Upper lobe of left lung (tissue), 6 donors: ENCODE measurements at regions not wholly inside any gene's neighbourhood (a gene's known extent, or its start where the extent isn't known, plus 50 kb on each side); places are given as distances from the start of the nearest gene placed in this dataset.

Experiments
- ATAC-seq, 2 donors: fragments of 200-7000 bp; cut with Tn5 transposase; one replicate each; pipeline ENCODE4 v1.9.1; 2022; ENCODE audit warnings: mild to moderate bottlenecking in 2 of 2, moderate library complexity in 2 of 2; ENCODE audit not compliant: low FRiP score in 2 of 2
- DNase-seq, 2 donors: peaks; one replicate each; pipeline ENCODE4 v3.0.0-alpha.2; 2019 to 2020
- H3K27ac ChIP-seq, 4 donors: fragments of 200-600 bp; sonication (generic); one replicate each; pipeline ENCODE4 v1.5.1; 2016 to 2019
- H3K27me3 ChIP-seq, 4 donors: fragments of 200-600 bp; sonication (generic); one replicate each; pipeline ENCODE4 v1.5.1; 2017 to 2019
- H3K36me3 ChIP-seq, 4 donors: fragments of 200-600 bp; sonication (generic); one replicate each; pipeline ENCODE4 v1.5.1; 2016 to 2019
- H3K4me1 ChIP-seq, 4 donors: fragments of 200-600 bp; sonication (generic); one replicate each; pipeline ENCODE4 v1.5.1; 2018 to 2019
- H3K4me3 ChIP-seq, 4 donors: fragments of 200-600 bp; sonication (generic); one replicate each; pipeline ENCODE4 v1.5.1; 2017 to 2019; ENCODE audit warnings: mild to moderate bottlenecking in 2 of 4, moderate library complexity in 1 of 4
- H3K9me3 ChIP-seq, 4 donors: fragments of 200-600 bp; sonication (generic); one replicate each; pipeline ENCODE4 v1.5.1; 2018 to 2019
- EP300 ChIP-seq, 4 donors: sonication (generic); formaldehyde crosslinking; IDR thresholded peaks; one replicate each; pipeline ENCODE4 v1.5.1; 2017; ENCODE audit warnings: antibody characterized with exemption in 4 of 4, control low read depth in 2 of 4
- POLR2A ChIP-seq, 4 donors: fragments of 450-650 bp; IDR thresholded peaks; one replicate each; pipeline ENCODE4 v1.5.1; 2016 to 2017; ENCODE audit warnings: antibody characterized with exemption in 4 of 4, mild to moderate bottlenecking in 2 of 4
- POLR2AphosphoS5 ChIP-seq, 2 donors: sonication (generic); formaldehyde crosslinking; IDR thresholded peaks; one replicate each; pipeline ENCODE4 v1.5.1; 2017; ENCODE audit warnings: antibody characterized with exemption in 2 of 2
- WGBS, 2 donors: methylation state at CpG; one replicate each; pipeline ENCODE4 v1.1.5; 2017 to 2018; 5-methylcytosine and 5-hydroxymethylcytosine counted together
- TF ChIP-seq, protein P1 (sequence below), 6 experiments: fragments of 450-650 bp in 4 of 6; fragments of 200-600 bp in 2 of 6; sonication (generic) in 2 of 6; IDR thresholded peaks; one replicate each; pipeline ENCODE4 v1.5.1; 2016 to 2019; ENCODE audit warnings: antibody characterized with exemption in 6 of 6
- donor health status: DM: no; HTN: no; CAD: no; lungs with moderate emphysema.
- donor health status: DM: no; HTN: yes; CAD: no; lungs with severe emphysema.

DNA sequence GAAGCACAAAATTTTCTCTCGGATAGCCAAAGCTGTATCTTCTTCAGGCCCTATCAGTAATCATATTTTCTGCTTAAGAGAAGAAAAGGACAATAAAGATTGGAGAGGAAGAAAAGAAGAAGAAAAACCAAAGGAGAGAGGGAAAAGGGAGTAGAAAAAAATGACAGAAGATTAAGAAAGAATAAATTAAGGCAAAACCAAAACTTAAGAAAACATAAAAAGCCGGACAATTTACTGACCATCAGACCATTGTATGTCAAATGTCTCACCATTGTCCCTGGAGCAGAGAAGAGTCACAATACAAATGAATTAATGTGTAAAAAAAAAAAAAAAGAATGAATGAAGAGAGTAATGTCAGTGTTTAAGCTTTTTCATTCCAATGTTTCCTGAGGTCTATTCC is 1274.8 kb downstream of the FSCB start:
- ATAC-seq (no peak), DNase-seq (no peak)
- no peak overlapping the region for H3K4me3 ChIP-seq
- no peaks in the 10 kb centered on the region for H3K4me1 ChIP-seq
- no peaks in the 10 kb centered on the region for H3K36me3 ChIP-seq
- no peak overlapping the region for H3K27ac ChIP-seq
- 86 to 90% methylated on average over 2 of the region's 2 CpGs for WGBS, 2 donors
- TF ChIP-seq EP300 (IDR thresholded peaks at IDR 0.05) = no peak
- TF ChIP-seq POLR2A (IDR thresholded peaks at IDR 0.05) = no peak
- TF ChIP-seq, protein P1, sequence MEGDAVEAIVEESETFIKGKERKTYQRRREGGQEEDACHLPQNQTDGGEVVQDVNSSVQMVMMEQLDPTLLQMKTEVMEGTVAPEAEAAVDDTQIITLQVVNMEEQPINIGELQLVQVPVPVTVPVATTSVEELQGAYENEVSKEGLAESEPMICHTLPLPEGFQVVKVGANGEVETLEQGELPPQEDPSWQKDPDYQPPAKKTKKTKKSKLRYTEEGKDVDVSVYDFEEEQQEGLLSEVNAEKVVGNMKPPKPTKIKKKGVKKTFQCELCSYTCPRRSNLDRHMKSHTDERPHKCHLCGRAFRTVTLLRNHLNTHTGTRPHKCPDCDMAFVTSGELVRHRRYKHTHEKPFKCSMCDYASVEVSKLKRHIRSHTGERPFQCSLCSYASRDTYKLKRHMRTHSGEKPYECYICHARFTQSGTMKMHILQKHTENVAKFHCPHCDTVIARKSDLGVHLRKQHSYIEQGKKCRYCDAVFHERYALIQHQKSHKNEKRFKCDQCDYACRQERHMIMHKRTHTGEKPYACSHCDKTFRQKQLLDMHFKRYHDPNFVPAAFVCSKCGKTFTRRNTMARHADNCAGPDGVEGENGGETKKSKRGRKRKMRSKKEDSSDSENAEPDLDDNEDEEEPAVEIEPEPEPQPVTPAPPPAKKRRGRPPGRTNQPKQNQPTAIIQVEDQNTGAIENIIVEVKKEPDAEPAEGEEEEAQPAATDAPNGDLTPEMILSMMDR (IDR thresholded peaks at IDR 0.05) = no peak
- TF ChIP-seq POLR2AphosphoS5 (IDR thresholded peaks at IDR 0.05) = no peak
- H3K27me3 ChIP-seq = no peaks in the 10 kb centered on the region
- H3K9me3 ChIP-seq = no peaks in the 10 kb centered on the region

GRCh38 chr14:43215524-43215923 is 1291.6 kb downstream of the FSCB start:
- Histone ChIP-seq H3K4me3 (no peak overlapping the region), H3K36me3 (no peaks in the 10 kb centered on the region), H3K27ac (no peak overlapping the region), H3K4me1 (no peaks in the 10 kb centered on the region), H3K9me3 (no peaks in the 10 kb centered on the region), H3K27me3 (no peaks in the 10 kb centered on the region)
- TF ChIP-seq EP300 (IDR thresholded peaks at IDR 0.05) = no peak
- TF ChIP-seq POLR2AphosphoS5 (IDR thresholded peaks at IDR 0.05) = no peak
- TF ChIP-seq POLR2A (IDR thresholded peaks at IDR 0.05) = no peak
- TF ChIP-seq, protein P1 (IDR thresholded peaks at IDR 0.05) = no peak
- DNase-seq (no peak), ATAC-seq (no peak)
- WGBS, 2 donors = 62 to 74% methylated on average over 2 of the region's 2 CpGs

GRCh38 chr14:43207189-43207588 is 1299.9 kb downstream of the FSCB start:
- no peak for DNase-seq
- TF ChIP-seq, protein P1 (IDR thresholded peaks at IDR 0.05) = no peak
- no peak for TF ChIP-seq POLR2A (IDR thresholded peaks at IDR 0.05)
- TF ChIP-seq EP300 (IDR thresholded peaks at IDR 0.05) = no peak
- no peak for TF ChIP-seq POLR2AphosphoS5 (IDR thresholded peaks at IDR 0.05)
- WGBS, 2 donors = 85 to 92% methylated on average over 2 of the region's 2 CpGs
- Histone ChIP-seq H3K9me3 (no peaks in the 10 kb centered on the region), H3K4me1 (no peaks in the 10 kb centered on the region), H3K4me3 (no peak overlapping the region), H3K36me3 (no peaks in the 10 kb centered on the region), H3K27me3 (no peaks in the 10 kb centered on the region), H3K27ac (no peak overlapping the region)
- ATAC-seq = no peak

DNA sequence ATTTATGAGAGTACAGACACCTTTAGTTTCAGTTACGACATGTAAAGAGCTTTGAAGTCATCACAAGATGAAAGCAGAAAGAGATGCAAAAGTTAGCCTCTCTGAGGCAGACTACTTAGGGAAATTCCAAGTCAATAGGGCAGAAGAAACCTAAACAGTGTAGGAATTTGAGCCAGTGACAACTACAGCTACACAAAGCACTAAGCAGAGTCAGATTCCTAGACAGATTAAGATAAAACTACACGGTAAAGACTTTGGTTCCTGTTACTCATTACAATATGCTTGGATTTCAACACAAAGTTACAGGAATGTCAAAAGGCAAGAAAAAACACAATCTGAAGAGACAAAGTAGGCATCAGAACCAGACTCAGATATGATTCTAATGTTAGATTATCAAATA is 1302.3 kb downstream of the FSCB start:
- TF ChIP-seq, protein P1 (IDR thresholded peaks at IDR 0.05) = no peak
- no peak for ATAC-seq
- no peaks in the 10 kb centered on the region for H3K36me3 ChIP-seq

DNA sequence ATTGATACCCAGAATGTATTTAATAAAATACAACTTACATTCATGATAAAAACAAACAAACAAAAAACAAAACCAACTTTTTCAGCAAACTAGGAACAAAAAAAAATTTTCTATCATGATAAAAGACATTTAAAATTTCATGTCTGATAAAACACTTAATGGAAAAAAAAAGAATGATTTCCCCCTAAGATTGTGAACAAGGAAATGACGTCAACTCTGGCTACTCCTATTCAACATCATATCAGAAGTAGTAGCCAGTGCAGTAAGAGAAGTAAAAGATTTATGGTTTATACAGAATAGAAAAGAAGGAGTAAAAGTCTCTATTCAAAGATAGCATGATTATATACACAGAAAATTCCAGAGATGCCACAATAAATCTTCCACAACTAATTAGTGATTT is 1306.6 kb downstream of the FSCB start:
- no peaks in the 10 kb centered on the region for H3K36me3 ChIP-seq
- DNase-seq = no peak
- no peaks in the 10 kb centered on the region for H3K27me3 ChIP-seq
- WGBS, 2 donors = 62 to 75% methylated on average over 1 of the region's 1 CpG
- no peaks in the 10 kb centered on the region for H3K4me1 ChIP-seq
- no peak for ATAC-seq
- TF ChIP-seq, protein P1 (IDR thresholded peaks at IDR 0.05) = no peak
- no peak overlapping the region for H3K27ac ChIP-seq
- no peak overlapping the region for H3K4me3 ChIP-seq
- no peaks in the 10 kb centered on the region for H3K9me3 ChIP-seq

More for the DNA sequence above, 1302.3 kb downstream of the FSCB start:
- H3K4me3 ChIP-seq = no peak overlapping the region
- DNase-seq = no peak
- 52 to 66% methylated on average over 2 of the region's 2 CpGs for WGBS, 2 donors
- no peak overlapping the region for H3K27ac ChIP-seq
- no peaks in the 10 kb centered on the region for H3K27me3 ChIP-seq
- H3K9me3 ChIP-seq = no peaks in the 10 kb centered on the region
- H3K4me1 ChIP-seq = no peaks in the 10 kb centered on the region
